IMR-90 (cell line): ENCODE measurements at regions not wholly inside any gene's neighbourhood (a gene's known extent, or its start where the extent isn't known, plus 50 kb on each side); places are given as distances from the start of the nearest gene placed in this dataset.

Source experiments
- ATAC-seq: fragments of 200-7000 bp; cut with Tn5 transposase; 2 replicates; pipeline ENCODE4 v1.9.1; 2020; ENCODE audit warnings: low read depth, mild to moderate bottlenecking, moderate library complexity
- BruUV-seq: library from RNA; stranded (reverse); fragments of 400-500 nt; replicated peaks from 2 replicates; lab custom pipeline; 2021; lab: Mats Ljungman, UMichigan
- CTCF ChIA-PET: fragments of 300-600 bp; formaldehyde crosslinking; extraction: SDS; loops from one replicate; lab custom pipeline; 2021; ENCODE audit warnings: antibody characterized with exemption; lab: Yijun Ruan, JAX
- POLR2A ChIA-PET: fragments of 300-600 bp; sonication (Branson Sonifier 250); formaldehyde crosslinking; loops from one replicate; lab custom pipeline; 2022; ENCODE audit warnings: antibody characterized with exemption; ENCODE audit not compliant: unreplicated experiment; lab: Charles Lee
- DNase-seq: peaks from one replicate; pipeline ENCODE4 v3.0.0; 2013
- H2AFZ ChIP-seq: replicated peaks from 2 replicates; pipeline ENCODE3; 2013; ENCODE audit warnings: low read length, mild to moderate bottlenecking; ENCODE audit not compliant: poor library complexity
- H2AK5ac ChIP-seq: 2 replicates; pipeline ENCODE4 v1.6.1; 2013; ENCODE audit warnings: low read depth, low read length, inconsistent platforms
- H2AK9ac ChIP-seq: replicated peaks from 2 replicates; pipeline ENCODE3; 2013; ENCODE audit warnings: mild to moderate bottlenecking, low read depth, low read length, moderate library complexity; ENCODE audit not compliant: poor library complexity
- H2BK120ac ChIP-seq: 2 replicates; pipeline ENCODE4 v1.6.1; 2013; ENCODE audit warnings: low read depth, low read length, inconsistent platforms
- H2BK15ac ChIP-seq: 3 replicates; pipeline ENCODE4 v1.6.1; 2013; ENCODE audit warnings: low read depth, low read length, inconsistent platforms
- H2BK20ac ChIP-seq: 2 replicates; pipeline ENCODE4 v1.6.1; 2013; ENCODE audit warnings: low read depth, mild to moderate bottlenecking, inconsistent platforms, low read length, moderate library complexity
- H2BK5ac ChIP-seq: 2 replicates; pipeline ENCODE4 v1.6.1; 2013; ENCODE audit warnings: mild to moderate bottlenecking, low read depth, low read length, inconsistent platforms; ENCODE audit not compliant: poor library complexity, severe bottlenecking
- H3K14ac ChIP-seq: replicated peaks from 2 replicates; pipeline ENCODE4 v1.6.1; 2013; ENCODE audit warnings: low read depth, low read length, inconsistent platforms
- H3K18ac ChIP-seq: 2 replicates; pipeline ENCODE4 v1.6.1; 2013; ENCODE audit warnings: low read depth, low read length, control low read depth
- H3K23ac ChIP-seq: 2 replicates; pipeline ENCODE4 v1.6.1; 2013; ENCODE audit warnings: low read depth, low read length, inconsistent platforms
- H3K27ac ChIP-seq: 2 replicates; pipeline ENCODE4 v1.5.1; 2013; ENCODE audit warnings: mild to moderate bottlenecking, control low read depth, low read length; ENCODE audit not compliant: insufficient read depth
- H3K27me3 ChIP-seq: 2 replicates; pipeline ENCODE4 v1.6.1; 2013; ENCODE audit warnings: low read length; ENCODE audit not compliant: control insufficient read depth, insufficient read depth
- H3K36me3 ChIP-seq: 2 replicates; pipeline ENCODE4 v1.6.1; 2013; ENCODE audit warnings: low read length, mixed read lengths; ENCODE audit not compliant: control insufficient read depth, insufficient read depth
- H3K4ac ChIP-seq: 2 replicates; pipeline ENCODE4 v1.6.1; 2013; ENCODE audit warnings: low read depth, low read length, inconsistent platforms
- H3K4me1 ChIP-seq: 2 replicates; pipeline ENCODE4 v1.6.1; 2013; ENCODE audit warnings: low read length, mixed read lengths; ENCODE audit not compliant: control insufficient read depth, insufficient read depth
- H3K4me2 ChIP-seq: 2 replicates; pipeline ENCODE4 v1.6.1; 2013; ENCODE audit warnings: low read depth, mild to moderate bottlenecking, control low read depth, low read length, moderate library complexity
- H3K4me3 ChIP-seq: 2 replicates; pipeline ENCODE4 v1.5.1; 2013; ENCODE audit warnings: low read depth, mild to moderate bottlenecking, control low read depth, low read length, moderate library complexity; ENCODE audit not compliant: insufficient read depth
- H3K56ac ChIP-seq: 2 replicates; pipeline ENCODE4 v1.6.1; 2013; ENCODE audit warnings: low read length, inconsistent platforms; ENCODE audit not compliant: insufficient read depth; ENCODE audit errors: extremely low read depth
- H3K79me1 ChIP-seq, 2 experiments: 2 replicates each; pipeline ENCODE4 v1.6.1; 2013; ENCODE audit warnings: low read length in 2 of 2, inconsistent platforms in 1 of 2, low read depth in 1 of 2
- H3K9ac ChIP-seq: 2 replicates; pipeline ENCODE4 v1.6.1; 2013; ENCODE audit warnings: low read depth, low read length, control low read depth
- H3K9me1 ChIP-seq: 2 replicates; pipeline ENCODE4 v1.6.1; 2013; ENCODE audit warnings: low read length, inconsistent platforms; ENCODE audit not compliant: insufficient read depth
- H3K9me3 ChIP-seq: 2 replicates; pipeline ENCODE4 v1.6.1; 2013; ENCODE audit warnings: low read length; ENCODE audit not compliant: control insufficient read depth, insufficient read depth
- H4K20me1 ChIP-seq: 2 replicates; pipeline ENCODE4 v1.6.1; 2013; ENCODE audit warnings: low read length, inconsistent platforms; ENCODE audit not compliant: insufficient read depth
- H4K5ac ChIP-seq: 2 replicates; pipeline ENCODE4 v1.6.1; 2013; ENCODE audit warnings: mild to moderate bottlenecking, low read depth, low read length, control low read depth
- H4K8ac ChIP-seq, 2 experiments: 2 replicates each; pipeline ENCODE4 v1.6.1; 2013; ENCODE audit warnings: low read depth in 2 of 2, low read length in 2 of 2, control low read depth in 1 of 2, inconsistent platforms in 1 of 2
- H4K91ac ChIP-seq: 2 replicates; pipeline ENCODE4 v1.6.1; 2013; ENCODE audit warnings: low read depth, low read length, inconsistent platforms; ENCODE audit not compliant: insufficient read depth
- BHLHE40 ChIP-seq: fragments of 150-350 bp; IDR thresholded peaks from 2 replicates; pipeline ENCODE4 v1.6.1; 2016; ENCODE audit warnings: mild to moderate bottlenecking, low read depth, low read length
- RFX5 ChIP-seq: IDR thresholded peaks from 2 replicates; pipeline ENCODE4 v1.8.0; 2012; ENCODE audit warnings: low read depth, mild to moderate bottlenecking, low read length, moderate library complexity
- WGBS, 2 experiments: methylation state at CpG; one replicate each; pipeline versions ENCODE4 v1.1.5 to v1.1.7; 2013; ENCODE audit warnings: missing lambda C conversion rate in 2 of 2; ENCODE audit not compliant: insufficient read length in 1 of 2; ENCODE audit errors: extremely low coverage in 2 of 2; 5-methylcytosine and 5-hydroxymethylcytosine counted together
- dilution Hi-C: fragments of 300-500 bp; cut with HindIII; formaldehyde crosslinking; loops from one replicate; pipeline ENCODE4 v1.14.3; 2018; ENCODE audit warnings: low sequenced_read_pairs; ENCODE audit not compliant: unreplicated experiment
- in situ Hi-C: fragments of 300-500 bp; cut with MboI; formaldehyde crosslinking; loops from 3 replicates; pipeline ENCODE4 v1.14.3; 2019; ENCODE audit warnings: low sequenced_read_pairs, inconsistent platforms, mixed read lengths
- intact Hi-C: fragments of 100-400 bp; cut with micrococcal nuclease; formaldehyde crosslinking; loops from 2 replicates; pipeline ENCODE4 v1.10.0; 2022

DNA sequence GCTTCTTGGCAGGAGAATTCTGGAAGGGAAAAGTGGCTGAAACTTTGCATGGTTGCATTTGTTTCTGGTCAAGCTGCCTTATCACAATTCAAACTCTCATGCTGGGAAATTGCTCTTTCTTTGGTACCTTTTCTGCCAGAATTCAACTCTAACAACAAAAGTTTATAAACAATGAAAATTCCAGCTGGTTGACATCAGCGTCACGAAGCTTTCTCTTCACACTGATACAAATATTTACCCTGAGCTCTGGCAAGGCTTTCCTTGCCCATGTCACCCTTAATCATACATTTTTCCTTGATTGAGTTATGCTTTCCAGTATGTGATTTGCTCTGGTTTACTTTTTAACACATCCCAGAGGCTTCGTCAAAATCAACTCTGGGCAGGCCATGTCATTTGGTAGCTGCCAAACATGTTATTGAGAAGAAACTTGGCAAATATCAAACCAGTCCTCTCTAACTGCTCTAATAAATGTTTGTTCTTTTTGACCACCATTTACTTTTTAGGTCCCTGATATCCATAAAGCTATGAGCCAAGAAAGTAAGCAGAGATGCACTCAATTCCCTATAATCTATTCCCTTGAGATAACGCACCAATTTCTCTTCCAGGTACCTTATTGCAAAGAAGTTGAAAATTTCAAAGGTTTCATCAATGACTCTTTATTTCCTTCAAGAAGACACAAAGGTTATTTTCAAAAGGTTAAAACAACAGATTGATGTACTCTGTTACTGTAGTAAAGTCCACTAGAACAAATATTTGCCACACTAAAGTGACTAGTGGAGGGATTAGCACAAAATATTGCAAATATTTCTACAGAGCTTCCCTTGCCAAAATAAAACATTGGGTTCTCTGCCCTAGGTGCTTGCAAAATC lies 1241.1 kb upstream of the ZEB2 start:
- peaks cover 12% of the 10 kb centered on the region for H3K4me1 ChIP-seq
- ChIA-PET POLR2A (interaction anchor here (0.6 kb wide), 1 partner anchor 47 kb away, joined by 4 read pairs; no protein-coding TSS in a partner anchor), CTCF (interaction anchor here (0.6 to 2.1 kb wide), 3 partner anchors 8 to 488 kb away, joined by 3 to 6 read pairs (median 5); no protein-coding TSS in a partner anchor)
- ATAC-seq: peak; percentile 63
- H2AFZ ChIP-seq: no peak overlapping the region
- H2AK9ac ChIP-seq: no peak overlapping the region
- H2BK20ac ChIP-seq: peak overlapping the region; percentile 76
- DNase-seq: peak; percentile 79
- H3K4me3 ChIP-seq: no peak overlapping the region
- H3K27ac ChIP-seq: peak overlapping the region; percentile 86; the same call in 1 of the 2 replicates
- BruUV-seq: no TSS peak
- in situ Hi-C loops: loop anchor here (10.0 kb wide), 1 partner anchor 904 kb away; no protein-coding TSS in a partner anchor
- dilution Hi-C loops: no loop called here
- H3K9me1 ChIP-seq: no peaks in the 10 kb centered on the region
- no peak overlapping the region for H3K23ac ChIP-seq
- no peak overlapping the region for H3K56ac ChIP-seq
- H4K20me1 ChIP-seq: no peaks in the 10 kb centered on the region
- peak overlapping the region; percentile 41; the same call in 1 of the 2 replicates for H3K4me2 ChIP-seq
- no peak overlapping the region for H3K4ac ChIP-seq
- intact Hi-C loops: loop anchor here (2.0 to 5.0 kb wide), 2 partner anchors 156 to 552 kb away; no protein-coding TSS in a partner anchor
- H4K8ac ChIP-seq: peak overlapping the region in 1 of 2 experiments; percentile 39; a peak in 1 of 4 replicates
- no peaks in the 10 kb centered on the region for H3K36me3 ChIP-seq
- WGBS, 2 experiments: 60% methylated on average over 1 of the region's 4 CpGs; no CpG with 5 or more reads in 1 of the 2 experiments
- no peaks in the 10 kb centered on the region for H3K79me1 ChIP-seq
- no peaks in the 10 kb centered on the region for H3K9me3 ChIP-seq
- no peak for TF ChIP-seq RFX5
- TF ChIP-seq BHLHE40: peak; percentile 20; the same call in 1 of the 2 replicates
- no peak overlapping the region for H2AK5ac ChIP-seq
- H3K14ac ChIP-seq: no peak overlapping the region
- H2BK120ac ChIP-seq: peak overlapping the region; percentile 52; the same call in 1 of the 2 replicates
- H2BK5ac ChIP-seq: peak overlapping the region; percentile 43
- H4K91ac ChIP-seq: no peak overlapping the region
- 0 out of 2 replicates have a peak overlapping the region, but pooled peaks have one; percentile 27 for H4K5ac ChIP-seq
- H3K27me3 ChIP-seq: no peaks in the 10 kb centered on the region
- no peak overlapping the region for H3K9ac ChIP-seq
- peak overlapping the region; percentile 99 for H3K18ac ChIP-seq
- H2BK15ac ChIP-seq: no peak overlapping the region
